HG03378 (cell line): ENCODE measurements at regions not wholly inside any gene's neighbourhood (a gene's known extent, or its start where the extent isn't known, plus 50 kb on each side); places are given as distances from the start of the nearest gene placed in this dataset.
"Not testable (repeated sequence)": the region's sequence is repeated elsewhere in the genome, so short reads cannot be mapped to it uniquely, and the experiment has no call there.

Experiments
- ATAC-seq: cut with Tn5 transposase; IDR thresholded peaks from one replicate; pipeline ENCODE4 v1.9.1; 2021; ENCODE audit warnings: mild to moderate bottlenecking, moderate library complexity; ENCODE audit not compliant: unreplicated experiment

DNA sequence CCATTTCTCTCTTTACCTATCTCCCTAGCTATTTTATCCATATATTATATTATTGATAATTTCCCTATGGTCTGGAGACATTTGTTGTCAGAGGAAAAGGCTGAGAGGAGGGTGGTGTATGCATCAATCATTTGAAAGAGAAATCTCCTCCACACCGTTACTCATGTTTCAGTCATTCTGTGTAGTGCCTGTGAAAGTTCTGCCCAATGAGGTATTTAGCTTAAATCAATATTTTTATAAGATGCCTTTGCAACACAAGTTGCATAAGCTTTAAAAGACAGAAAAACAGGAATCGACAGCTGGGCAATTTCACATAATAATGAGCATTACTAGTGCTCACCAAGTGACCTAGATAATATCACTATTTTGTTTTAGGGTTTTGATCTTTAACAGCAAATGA, 363.7 kb upstream of the FSIP2 start:
- no peak for ATAC-seq

DNA sequence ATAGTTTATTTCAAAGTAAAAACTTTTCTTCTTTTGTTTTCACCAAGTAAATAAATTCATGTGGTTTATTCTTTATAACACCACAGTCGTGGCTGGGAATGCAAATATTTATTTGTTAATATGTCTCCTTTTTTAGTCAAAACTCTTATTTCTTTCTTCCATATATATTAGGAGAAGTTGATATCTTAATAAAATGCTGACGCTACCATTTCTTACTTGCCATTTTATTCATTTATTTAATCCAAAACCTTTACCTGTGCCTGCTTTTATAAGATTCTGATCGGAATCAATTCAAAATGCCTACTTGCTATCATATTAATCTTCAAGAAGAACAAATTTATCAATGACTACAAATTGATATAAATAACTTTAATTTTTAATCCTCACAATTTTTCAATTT, 362.9 kb upstream of the FSIP2 start:
- ATAC-seq: no peak

DNA sequence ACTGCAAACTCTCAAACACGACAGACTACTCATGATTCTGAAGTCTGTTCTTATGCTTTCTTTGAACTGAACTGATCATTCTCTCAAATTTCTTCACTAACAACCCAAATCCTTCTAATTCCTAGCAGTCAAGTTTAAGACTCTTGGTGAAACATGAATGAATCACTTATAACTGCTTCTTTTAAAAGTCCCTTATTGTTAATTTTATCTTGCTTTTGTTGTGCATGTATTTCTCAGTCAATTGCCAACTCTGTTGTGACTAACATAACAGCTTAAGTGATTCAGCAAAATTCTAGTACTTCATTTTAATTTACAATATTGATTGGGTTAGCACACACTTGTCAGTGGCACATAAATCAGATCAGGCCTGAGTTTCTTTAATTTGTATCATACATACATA, 357.0 kb upstream of the FSIP2 start:
- no peak for ATAC-seq

DNA sequence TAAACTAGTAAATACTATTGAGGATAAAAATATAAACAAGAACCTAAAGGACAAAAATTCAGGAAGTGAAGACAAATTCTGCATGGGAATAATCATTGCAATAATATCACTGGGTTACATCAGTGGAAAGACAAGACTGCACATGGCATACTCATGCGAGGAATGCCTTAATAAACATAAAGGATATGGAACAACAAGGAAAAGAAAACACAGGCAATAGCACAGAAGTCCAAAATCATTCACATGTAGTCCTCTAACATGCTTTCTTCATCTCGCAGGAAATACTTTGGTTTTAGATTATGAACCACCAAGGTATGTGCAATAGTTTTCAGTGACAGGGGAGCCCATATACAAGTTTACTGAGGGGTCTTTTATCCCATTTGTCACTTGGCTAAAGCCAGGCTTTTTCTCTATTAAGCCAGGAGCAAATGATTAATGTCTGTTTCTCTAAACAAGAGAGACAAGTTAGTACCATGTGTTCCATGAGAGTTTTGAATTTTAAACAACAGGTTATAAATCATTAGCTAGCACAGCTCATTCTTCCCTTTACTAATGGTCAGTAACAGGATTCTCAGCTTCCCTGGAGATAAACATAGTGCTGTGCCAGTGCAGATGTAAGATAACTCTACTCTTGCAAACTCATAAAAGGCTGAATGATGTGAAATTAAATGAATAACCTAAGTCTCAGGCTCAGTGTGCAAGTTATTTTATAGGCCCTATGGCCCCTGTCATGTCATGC, 353.6 kb upstream of the FSIP2 start:
- ATAC-seq: no peak

DNA sequence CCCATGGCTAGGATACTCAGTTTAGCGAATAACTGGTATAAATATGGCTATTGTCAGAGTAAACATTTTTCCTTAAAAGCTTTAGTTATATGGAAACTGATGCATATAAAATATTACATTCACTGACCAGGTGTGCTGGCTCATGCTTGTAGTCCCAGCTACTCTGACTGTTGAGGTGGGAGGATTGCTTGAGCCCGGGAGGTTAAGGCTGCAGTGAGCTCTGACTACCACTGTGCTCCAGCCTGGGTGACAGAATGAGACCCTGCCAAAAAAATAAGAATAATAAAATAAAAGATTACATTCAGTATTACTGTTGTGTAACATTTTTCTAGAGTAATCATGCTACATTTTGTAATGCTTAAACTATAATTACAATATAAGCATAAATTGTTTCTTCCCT, 350.4 kb upstream of the FSIP2 start:
- ATAC-seq: no peak

DNA sequence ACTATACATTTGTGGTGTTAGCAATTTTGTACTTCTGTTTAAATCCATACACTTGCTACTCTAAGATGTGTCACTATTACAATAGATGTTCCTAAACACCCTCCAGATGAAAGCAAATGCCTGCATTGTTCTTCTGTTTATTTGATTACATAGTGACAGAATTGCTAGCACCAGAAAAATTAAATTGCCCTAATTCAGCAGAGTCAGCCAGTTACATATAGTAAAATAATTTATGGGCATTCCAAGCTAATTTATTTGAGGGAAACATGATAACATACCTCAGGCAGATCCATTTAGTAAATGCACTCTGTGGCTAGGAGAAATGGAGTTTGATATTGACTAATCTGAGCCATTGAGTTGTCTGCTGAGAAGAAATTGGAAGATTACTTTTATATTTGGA, 347.1 kb upstream of the FSIP2 start:
- ATAC-seq: no peak

DNA sequence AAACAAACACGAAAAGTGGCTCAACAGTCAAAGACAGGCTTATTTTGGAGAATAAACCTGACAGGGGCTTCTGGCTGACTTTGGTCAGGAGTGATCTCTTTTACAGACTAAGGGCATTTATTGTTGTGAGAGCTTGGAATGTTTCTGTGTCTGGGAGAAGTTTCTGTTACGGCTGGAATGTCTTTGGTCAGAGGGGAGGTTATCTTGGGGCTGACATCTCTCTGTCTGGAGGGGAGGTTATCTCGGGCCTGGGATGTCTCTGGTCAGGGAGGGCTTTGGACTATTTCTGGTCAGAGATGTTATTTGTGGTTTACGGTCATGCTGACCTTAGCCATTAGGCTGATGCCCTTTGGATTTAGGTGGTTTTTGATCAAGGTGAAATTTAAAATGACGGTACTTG, 345.5 kb upstream of the FSIP2 start:
- ATAC-seq: no peak

DNA sequence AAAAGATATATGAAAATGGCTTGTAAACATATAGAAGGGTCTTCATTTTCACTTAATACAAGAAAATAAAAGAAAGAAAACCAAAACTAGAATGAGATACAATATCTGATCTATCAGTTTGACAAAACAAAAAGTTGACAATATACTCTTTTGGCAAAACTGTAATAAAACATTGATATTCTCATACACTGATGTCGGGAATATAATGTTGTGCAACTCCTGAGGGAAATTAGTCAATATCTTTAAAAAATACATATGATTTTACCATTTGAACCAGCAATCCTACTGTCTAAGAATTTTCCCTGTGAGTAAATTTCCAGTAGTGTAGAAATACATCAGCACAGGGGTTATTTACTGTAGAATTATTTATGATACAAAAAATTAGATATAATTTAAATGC, 336.1 kb upstream of the FSIP2 start:
- no peak for ATAC-seq

DNA sequence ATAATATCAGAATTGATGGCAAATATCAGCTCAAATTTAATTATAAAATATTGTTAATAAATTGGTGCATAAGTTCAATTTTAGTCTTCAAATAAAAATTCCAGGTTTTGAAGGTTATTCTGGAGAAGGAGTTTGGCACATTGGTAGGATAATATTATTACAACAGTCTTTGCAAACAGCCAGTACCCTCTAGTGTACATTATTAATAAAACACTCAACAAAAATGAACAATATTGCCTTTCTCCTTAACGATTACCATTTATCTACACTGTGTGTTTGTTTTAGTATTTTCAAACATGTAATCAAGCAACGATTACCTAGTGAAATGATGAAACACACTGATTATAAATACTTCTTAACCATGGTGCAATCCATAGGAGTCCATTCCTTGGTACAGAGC, 334.0 kb upstream of the FSIP2 start:
- no peak for ATAC-seq

DNA sequence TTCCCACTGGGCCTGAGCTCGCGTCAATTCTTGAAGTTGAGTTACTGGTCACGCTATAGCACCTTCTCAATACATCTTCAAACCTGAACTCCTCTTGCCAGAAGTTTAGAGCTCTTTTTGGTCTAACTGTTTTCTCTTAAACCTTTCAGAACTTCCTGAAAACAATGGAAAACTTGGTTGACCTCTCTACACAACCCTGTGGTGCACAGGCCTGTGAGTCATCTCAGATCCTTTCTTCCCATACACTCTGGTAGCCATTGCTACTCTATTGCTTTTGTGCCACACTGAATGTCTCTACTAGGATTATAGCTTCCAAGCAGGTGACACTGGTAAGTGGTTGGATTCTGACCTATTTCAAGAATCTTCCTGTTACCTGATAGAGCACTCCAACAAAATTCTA, 321.5 kb upstream of the FSIP2 start:
- no peak for ATAC-seq

DNA sequence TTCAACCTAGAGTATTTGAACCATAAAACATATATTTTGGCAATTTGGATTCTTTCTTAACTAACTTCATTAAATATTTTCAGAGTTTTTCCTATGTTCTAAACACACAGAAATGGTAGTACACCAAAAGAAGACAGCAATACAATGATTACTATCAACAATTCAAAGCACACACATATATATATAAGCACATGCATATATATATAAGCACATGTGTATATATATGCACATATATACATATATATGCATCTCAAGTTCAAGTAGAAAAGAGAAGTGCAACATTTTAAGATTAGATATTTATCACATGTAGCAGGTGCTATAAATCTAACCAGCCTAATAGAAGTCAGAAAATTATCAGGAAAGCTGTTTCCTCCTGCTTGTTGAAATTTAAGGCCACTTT, 320.9 kb upstream of the FSIP2 start:
- no peak for ATAC-seq

DNA sequence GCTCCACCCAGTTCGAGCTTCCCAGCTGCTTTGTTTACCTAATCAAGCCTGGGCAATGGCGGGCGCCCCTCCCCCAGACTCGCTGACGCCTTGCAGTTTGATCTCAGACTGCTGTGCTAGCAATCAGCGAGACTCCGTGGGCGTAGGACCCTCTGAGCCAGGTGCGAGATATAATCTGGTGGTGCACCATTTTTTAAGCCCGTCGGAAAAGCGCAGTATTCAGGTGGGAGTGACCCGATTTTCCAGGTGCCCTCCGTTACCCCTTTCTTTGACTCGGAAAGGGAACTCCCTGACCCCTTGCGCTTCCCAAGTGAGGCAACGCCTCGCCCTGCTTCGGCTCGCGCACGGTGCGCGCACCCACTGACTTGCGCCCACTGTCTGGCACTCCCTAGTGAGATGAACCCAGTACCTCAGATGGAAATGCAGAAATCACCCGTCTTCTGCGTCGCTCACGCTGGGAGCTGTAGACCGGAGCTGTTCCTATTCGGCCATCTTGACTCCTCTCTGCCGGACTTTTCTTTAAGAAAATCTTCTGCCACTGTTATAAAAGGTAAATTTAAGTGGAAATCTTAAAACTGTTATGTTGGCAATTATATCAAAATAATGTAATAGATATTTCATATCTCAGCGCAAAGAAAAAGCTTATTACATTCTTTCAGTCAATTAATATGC, 313.5 kb upstream of the FSIP2 start:
- ATAC-seq: not testable (repeated sequence)

DNA sequence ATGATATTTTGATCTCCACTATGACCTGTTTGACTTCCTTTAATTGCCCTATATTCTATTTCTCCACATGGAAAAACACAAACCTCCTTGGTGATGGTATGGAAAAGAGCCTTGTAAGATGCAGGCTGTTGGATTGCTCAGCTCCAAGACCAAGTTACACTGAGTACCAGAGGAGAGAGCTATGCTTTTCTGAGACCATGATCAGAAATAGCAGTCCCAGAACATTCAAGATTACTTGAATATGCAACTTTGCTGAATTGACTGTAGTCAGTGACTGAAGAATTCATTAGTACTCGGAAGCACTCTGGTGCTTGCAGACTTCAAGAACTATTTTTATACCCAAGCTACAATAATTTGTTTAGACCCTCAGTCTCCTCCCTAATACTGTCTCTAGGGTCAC, 310.6 kb upstream of the FSIP2 start:
- no peak for ATAC-seq

DNA sequence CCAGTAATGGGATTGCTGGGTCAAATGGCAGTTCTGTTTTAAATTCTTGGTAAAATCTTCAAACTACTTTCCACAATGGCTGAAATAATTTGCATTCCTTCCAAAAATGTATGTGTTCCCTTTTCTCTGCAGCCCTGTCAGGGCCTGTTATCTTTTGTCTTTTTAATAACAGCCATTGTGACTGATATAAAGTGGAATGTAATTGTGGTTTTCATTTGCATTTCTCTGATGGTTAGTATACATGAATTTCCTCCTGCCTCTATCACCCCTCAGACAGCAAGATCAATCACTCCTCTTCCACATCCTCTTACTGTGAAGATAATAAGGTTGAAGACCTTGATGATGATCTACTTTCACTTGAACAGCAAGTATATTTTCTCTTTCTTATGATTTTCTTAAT, 304.8 kb upstream of the FSIP2 start:
- ATAC-seq: no peak

DNA sequence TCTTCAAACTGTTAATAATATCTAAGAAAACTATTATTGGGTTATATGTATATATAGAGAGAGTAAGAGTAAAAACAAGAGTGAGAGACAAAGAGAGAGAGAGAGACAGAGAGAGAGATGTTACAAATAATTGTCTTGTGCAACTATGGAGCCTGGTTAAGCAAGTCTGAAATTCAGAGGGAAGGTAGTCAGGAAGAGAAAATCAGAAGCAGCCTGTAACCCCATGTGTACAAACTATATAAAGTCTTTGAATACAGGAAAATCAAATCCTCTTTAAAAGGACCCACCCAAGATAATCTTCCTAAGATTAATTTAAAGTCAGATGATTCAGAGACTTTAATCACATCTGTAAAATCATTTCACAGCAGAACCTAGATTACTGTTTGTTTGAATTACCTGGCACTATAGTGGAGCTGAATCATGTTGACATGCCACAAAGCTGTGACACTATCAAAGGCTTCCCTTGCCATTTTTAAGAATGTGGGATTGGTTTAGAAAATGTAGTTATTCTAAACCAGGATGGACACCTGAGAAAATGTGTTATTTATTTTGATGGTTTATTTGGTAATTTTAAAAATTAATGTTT, 301.7 kb upstream of the FSIP2 start:
- ATAC-seq: no peak

DNA sequence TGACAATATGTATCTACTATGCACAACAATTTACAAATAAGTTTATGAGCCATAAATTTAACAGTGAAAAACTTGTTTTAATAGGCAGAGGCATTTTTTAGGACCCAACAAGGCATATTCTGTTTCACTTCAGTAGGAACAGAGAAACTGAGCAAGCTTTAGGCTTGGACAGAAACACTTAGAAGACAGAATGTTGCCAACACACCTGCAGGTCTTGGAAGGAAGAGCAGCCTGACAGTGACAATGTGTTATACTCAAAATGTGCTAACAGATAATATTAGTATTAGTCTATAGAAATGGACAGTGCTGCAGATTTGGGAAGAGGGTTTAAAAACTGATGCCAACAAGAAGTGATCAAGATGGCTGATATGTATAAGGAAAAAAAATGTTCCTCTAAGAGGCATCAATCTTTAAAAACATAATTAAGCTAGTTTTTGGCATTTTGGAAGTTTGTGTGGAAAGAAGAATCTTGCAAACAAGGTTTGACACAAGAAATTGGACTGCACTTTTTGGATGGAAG, 297.1 kb upstream of the FSIP2 start:
- no peak for ATAC-seq

DNA sequence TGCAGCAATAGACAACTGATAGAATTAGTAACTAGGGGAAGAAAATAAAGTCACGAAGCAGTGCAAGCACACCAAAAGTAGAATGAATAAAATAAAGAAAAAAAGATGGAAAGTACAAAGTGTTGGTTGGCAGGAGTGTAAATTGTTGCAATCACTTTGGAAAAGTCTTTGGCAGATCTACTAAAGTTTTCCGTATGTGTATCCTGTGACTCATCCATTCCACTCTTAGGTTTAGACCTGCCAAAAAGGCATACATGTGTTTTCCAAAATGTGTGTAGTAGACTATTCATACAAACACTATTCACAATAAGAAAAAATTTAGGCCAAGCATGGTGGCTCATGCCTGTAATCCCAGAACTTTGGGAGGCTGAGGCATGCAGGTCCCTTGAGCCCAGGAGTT, 282.1 kb upstream of the FSIP2 start:
- ATAC-seq: no peak

DNA sequence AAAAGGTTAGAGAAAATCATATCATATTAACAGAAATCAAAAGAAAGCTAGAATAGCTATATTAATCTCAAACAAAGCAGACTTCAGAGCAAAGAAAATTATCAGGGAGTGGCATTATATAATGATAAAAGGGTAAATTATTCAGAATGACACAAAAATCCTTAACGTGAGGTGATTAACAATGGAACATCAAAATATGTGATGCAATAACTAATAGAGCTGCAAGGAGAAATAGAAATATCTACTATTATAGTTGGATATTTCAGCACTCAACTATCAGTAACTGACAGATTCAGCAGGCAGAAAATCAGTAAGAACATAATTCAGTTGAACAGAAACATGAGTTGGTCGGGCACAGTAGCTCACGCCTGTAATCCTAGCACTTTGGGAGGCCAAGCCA, 275.1 kb upstream of the FSIP2 start:
- ATAC-seq: no peak

DNA sequence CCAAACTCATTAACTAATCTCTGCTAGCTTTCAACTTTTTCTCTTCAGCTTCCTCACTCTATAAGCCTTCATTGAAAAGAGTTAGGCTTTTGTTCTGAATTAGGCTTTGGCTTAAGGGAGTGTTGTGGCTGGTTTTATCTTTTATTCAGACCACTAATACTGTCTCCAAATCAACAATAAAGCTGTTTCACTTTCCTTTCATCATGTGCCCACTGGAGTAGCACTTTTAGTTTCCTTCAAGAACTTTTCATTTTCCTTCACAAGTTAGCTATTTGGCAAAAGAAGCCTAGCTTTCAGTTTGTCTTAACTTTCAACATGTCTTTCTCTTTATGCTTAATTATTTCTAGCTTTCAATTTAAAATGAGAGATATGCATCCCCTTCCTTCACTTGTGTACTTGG, 271.7 kb upstream of the FSIP2 start:
- ATAC-seq: no peak

DNA sequence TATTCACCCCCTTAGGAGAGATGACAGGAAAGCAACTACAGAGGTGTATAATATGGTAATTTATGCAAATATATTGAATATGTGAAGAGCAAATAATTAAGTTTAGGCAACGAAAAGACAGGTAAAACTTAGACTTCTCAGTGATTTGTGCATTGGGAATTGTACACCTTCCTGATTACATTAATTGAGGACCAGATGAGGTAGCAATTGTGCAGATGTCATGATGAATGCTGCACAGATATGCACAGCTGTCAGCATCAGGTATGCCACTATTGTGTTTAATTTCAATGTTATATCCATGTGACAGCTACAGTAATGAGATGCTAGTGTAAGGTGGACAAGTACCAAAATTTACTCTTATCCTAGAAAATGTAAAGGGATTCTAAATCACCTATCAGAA, 267.2 kb upstream of the FSIP2 start:
- ATAC-seq: no peak

DNA sequence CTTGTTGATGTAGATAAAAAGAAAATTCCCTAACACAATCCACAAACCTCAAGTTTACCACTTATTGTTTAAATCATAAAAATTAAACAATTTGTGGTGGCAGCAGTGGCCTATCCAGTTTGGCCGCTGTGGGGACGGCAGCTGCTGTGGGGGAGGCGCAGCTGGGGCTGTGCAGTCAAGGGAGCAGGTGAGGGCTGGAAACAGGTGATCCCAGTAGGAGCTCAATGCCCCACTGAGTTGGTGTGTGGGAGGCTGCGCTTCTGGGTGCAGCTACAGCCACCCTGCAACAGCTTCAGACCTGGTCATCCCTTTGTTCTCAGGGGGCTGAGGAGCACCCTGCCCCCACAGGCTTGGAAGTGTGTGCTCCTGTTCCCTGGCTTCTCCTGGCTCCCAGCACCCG, 266.0 kb upstream of the FSIP2 start:
- ATAC-seq: no peak

DNA sequence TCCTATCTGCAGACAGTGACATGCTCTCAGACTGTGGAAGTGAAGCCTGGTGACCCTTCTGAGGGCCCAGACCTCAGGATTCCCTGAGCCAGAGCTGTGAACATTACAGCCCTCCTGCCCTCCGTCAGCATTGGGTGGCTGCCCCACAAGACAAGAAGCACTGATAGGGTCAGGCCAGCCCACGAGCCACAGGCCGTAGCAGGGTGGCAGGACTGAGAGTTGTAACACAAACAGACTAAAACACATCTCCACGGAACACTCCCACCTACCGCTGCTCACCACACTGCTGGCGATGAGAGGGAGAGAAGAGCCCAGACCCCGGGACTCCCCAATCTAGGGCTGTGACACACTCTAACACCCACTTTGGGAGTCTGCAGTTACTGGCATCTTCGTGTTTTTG, 264.8 kb upstream of the FSIP2 start:
- no peak for ATAC-seq
